MM.1S (cell line): ENCODE measurements at regions not wholly inside any gene's neighbourhood (a gene's known extent, or its start where the extent isn't known, plus 50 kb on each side); places are given as distances from the start of the nearest gene placed in this dataset.

Experiments used
- CTCF ChIP-seq: fragments of 300-600 bp; sonication (generic); IDR thresholded peaks from 2 replicates; pipeline ENCODE4 v1.5.1; 2016; ENCODE audit warnings: antibody characterized with exemption, low read length, mixed read lengths
- EZH2phosphoT487 ChIP-seq: fragments of 300-600 bp; sonication (generic); IDR thresholded peaks from 2 replicates; pipeline ENCODE4 v1.6.1; 2018; ENCODE audit warnings: antibody characterized with exemption, low read length

DNA sequence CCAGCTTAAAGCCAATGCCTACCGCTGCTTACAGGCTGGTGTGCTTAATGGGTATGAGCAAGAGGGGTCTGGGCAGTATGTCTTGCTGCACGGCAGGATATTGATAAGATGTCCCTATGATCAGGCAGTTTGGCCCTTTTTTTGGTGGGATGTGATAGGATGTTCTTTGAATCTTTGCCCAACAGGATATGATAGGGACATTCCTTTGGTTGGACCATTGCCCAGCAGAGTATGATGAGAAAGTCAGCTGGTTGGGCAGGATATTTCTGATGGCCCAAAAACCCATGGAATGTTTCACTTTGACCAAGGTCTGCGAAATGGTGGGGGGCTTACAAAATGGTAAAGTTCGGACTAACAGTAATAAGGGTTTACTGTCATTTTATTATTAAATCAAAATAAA lies 1060.6 kb downstream of the STIM2 start:
- TF ChIP-seq CTCF, result no peak
- no peak for TF ChIP-seq EZH2phosphoT487
